ENCODE measurements at regions not wholly inside any gene's neighbourhood (a gene's known extent, or its start where the extent isn't known, plus 50 kb on each side); places are given as distances from the start of the nearest gene placed in this dataset.
A peak's percentile ranks its signal among the peaks of the same experiment; 100 is the strongest.

DNA sequence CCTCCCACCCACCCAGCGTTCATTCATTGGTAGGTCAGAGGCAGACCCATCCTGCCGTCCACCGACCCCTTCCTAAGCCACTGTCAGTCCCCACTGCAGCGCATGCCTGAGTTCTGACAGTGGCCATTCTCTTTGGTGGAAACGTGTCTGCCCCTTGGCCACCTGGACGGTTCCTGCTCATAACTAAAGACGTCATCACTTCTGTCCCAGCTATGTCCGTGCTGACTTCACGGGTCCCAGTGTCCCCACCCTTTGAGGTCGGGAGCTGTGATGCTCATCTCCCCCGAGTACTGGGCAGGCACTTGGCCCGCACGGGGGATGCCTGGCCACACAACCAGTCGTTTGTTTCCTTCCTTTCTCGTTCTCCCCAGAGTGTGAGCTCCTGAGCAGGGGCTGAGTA, 267.1 kb downstream of the C16orf95 start:
- Histone ChIP-seq H2AFZ (ENCODE audit: low read length) (no peak overlapping the region), H3K4me3 (replicated peaks in 1 of 4; ENCODE audit: control extremely low read depth in 1 of 4, insufficient read depth in 1 of 4, low read depth in 3 of 4, low read length in 4 of 4) (no peak overlapping the region), H3K9ac (ENCODE audit: insufficient read depth, low read length) (no peak overlapping the region), H3K4me2 (ENCODE audit: extremely low read depth, insufficient read depth, low read length) (no peak overlapping the region), H3K27me3 (ENCODE audit: control insufficient read depth, insufficient read depth, low read length) (no peaks in the 10 kb centered on the region), H4K20me1 (ENCODE audit: control insufficient read depth, extremely low read depth, insufficient read depth, low read length) (no peaks in the 10 kb centered on the region), H3K27ac (ENCODE audit: insufficient read depth, low read length) (no peak overlapping the region), H3K9me3 (ENCODE audit: control insufficient read depth, insufficient read depth, low read depth, low read length) (no peaks in the 10 kb centered on the region), H3K79me2 (ENCODE audit: control insufficient read depth, insufficient read depth, low read length) (no peaks in the 10 kb centered on the region), H3K4me1 (ENCODE audit: control insufficient read depth, extremely low read depth, insufficient read depth, low read length) (no peaks in the 10 kb centered on the region), H3K36me3 (ENCODE audit: control insufficient read depth, insufficient read depth, low read length) (no peaks in the 10 kb centered on the region)
- DNase-seq (ENCODE audit: low read depth in 2 of 2): no peak
- TF ChIP-seq, protein P1, sequence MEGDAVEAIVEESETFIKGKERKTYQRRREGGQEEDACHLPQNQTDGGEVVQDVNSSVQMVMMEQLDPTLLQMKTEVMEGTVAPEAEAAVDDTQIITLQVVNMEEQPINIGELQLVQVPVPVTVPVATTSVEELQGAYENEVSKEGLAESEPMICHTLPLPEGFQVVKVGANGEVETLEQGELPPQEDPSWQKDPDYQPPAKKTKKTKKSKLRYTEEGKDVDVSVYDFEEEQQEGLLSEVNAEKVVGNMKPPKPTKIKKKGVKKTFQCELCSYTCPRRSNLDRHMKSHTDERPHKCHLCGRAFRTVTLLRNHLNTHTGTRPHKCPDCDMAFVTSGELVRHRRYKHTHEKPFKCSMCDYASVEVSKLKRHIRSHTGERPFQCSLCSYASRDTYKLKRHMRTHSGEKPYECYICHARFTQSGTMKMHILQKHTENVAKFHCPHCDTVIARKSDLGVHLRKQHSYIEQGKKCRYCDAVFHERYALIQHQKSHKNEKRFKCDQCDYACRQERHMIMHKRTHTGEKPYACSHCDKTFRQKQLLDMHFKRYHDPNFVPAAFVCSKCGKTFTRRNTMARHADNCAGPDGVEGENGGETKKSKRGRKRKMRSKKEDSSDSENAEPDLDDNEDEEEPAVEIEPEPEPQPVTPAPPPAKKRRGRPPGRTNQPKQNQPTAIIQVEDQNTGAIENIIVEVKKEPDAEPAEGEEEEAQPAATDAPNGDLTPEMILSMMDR (conservative IDR thresholded peaks at IDR 0.05 in 1 of 2, IDR thresholded peaks at IDR 0.05 in 1 of 2; ENCODE audit: low read depth in 1 of 2, low read length in 2 of 2): no peak
- TF ChIP-seq EZH2 (IDR thresholded peaks at IDR 0.05; ENCODE audit: low read length, missing control alignments): no peak

DNA sequence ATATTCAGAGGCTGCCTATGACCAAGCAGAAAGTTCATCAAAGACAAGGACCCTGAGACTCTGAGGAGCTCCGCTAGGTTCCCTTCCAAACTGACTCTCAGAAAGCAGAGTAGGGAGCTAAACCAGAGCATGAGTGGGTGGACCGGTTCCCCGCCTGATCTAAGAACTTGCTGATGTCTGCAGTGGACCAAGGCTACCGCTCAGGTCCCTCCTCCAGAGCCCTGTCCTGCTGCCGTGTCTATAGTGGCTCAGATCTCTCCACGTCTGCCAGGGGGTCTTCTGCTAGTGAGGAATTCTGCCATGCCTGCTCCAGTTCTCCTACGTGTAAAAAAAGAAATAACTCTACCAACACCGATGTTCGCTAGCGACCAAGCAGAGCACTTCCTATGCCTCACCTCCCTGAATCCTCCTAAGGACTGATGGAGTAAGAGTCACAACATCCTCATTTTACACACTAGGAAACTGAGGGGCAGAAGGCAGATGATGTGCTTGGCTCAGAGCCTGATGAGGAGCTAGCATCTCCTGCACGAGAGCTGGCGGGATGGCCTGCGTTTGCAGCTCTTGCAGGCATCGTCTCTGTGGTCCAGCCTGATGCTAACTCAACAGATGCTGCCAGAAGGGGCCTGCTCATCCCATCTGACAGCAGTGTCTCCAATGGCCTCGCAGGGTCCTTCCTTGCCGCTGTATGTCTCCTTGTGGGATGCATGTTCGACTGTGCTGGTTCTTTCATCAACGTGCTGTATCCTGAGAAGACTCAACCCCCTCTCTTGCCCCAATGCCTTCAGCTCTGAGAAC, 265.5 kb downstream of the C16orf95 start:
- H3K4me2 ChIP-seq (ENCODE audit: extremely low read depth, insufficient read depth, low read length): no peak overlapping the region
- no peaks in the 10 kb centered on the region for H3K4me1 ChIP-seq (ENCODE audit: control insufficient read depth, extremely low read depth, insufficient read depth, low read length)
- TF ChIP-seq, protein P1 (conservative IDR thresholded peaks at IDR 0.05 in 1 of 2, IDR thresholded peaks at IDR 0.05 in 1 of 2; ENCODE audit: low read depth in 1 of 2, low read length in 2 of 2): no peak
- TF ChIP-seq EZH2 (IDR thresholded peaks at IDR 0.05; ENCODE audit: low read length, missing control alignments): no peak
- H4K20me1 ChIP-seq (ENCODE audit: control insufficient read depth, extremely low read depth, insufficient read depth, low read length): no peaks in the 10 kb centered on the region
- no peaks in the 10 kb centered on the region for H3K9me3 ChIP-seq (ENCODE audit: control insufficient read depth, insufficient read depth, low read depth, low read length)
- H3K36me3 ChIP-seq (ENCODE audit: control insufficient read depth, insufficient read depth, low read length): no peaks in the 10 kb centered on the region
- no peak overlapping the region for H2AFZ ChIP-seq (ENCODE audit: low read length)
- no peaks in the 10 kb centered on the region for H3K79me2 ChIP-seq (ENCODE audit: control insufficient read depth, insufficient read depth, low read length)
- H3K4me3 ChIP-seq (replicated peaks in 1 of 4; ENCODE audit: control extremely low read depth in 1 of 4, insufficient read depth in 1 of 4, low read depth in 3 of 4, low read length in 4 of 4): no peak overlapping the region
- no peaks in the 10 kb centered on the region for H3K27me3 ChIP-seq (ENCODE audit: control insufficient read depth, insufficient read depth, low read length)
- no peak overlapping the region for H3K27ac ChIP-seq (ENCODE audit: insufficient read depth, low read length)
- no peak overlapping the region for H3K9ac ChIP-seq (ENCODE audit: insufficient read depth, low read length)
- no peak for DNase-seq (ENCODE audit: low read depth in 2 of 2)

DNA sequence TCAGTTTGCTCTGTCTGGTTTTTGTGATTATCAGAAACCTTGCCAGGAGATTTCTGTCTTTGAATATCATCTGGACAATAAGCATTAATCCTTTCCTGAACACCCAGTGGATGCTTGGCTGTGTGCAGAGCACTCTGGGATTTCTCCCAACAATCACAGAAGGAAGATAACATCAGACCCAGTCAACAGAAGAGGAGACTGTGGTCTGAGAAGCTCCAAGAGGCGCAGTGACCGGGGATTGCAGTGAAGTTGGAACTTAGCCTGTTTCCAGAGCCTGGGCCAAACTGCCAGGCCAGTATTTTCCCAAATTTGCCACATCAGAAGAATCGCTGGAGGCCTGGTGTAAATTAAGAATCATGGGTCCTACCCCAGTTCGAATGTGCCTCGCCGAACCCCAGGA, 264.7 kb downstream of the C16orf95 start:
- DNase-seq (ENCODE audit: low read depth in 2 of 2): peak in 1 of 2 donors; percentile 77
- H3K27ac ChIP-seq (ENCODE audit: insufficient read depth, low read length): no peak overlapping the region

More for the DNA sequence above, 264.7 kb downstream of the C16orf95 start:
- TF ChIP-seq EZH2 (IDR thresholded peaks at IDR 0.05; ENCODE audit: low read length, missing control alignments): no peak
- TF ChIP-seq, protein P1 (conservative IDR thresholded peaks at IDR 0.05 in 1 of 2, IDR thresholded peaks at IDR 0.05 in 1 of 2; ENCODE audit: low read depth in 1 of 2, low read length in 2 of 2): no peak
- H3K4me1 ChIP-seq (ENCODE audit: control insufficient read depth, extremely low read depth, insufficient read depth, low read length): no peaks in the 10 kb centered on the region
- no peaks in the 10 kb centered on the region for H3K36me3 ChIP-seq (ENCODE audit: control insufficient read depth, insufficient read depth, low read length)
- H4K20me1 ChIP-seq (ENCODE audit: control insufficient read depth, extremely low read depth, insufficient read depth, low read length): no peaks in the 10 kb centered on the region
- H3K79me2 ChIP-seq (ENCODE audit: control insufficient read depth, insufficient read depth, low read length): no peaks in the 10 kb centered on the region
- no peaks in the 10 kb centered on the region for H3K9me3 ChIP-seq (ENCODE audit: control insufficient read depth, insufficient read depth, low read depth, low read length)
- H3K9ac ChIP-seq (ENCODE audit: insufficient read depth, low read length): no peak overlapping the region
- no peak overlapping the region for H3K4me3 ChIP-seq (replicated peaks in 1 of 4; ENCODE audit: control extremely low read depth in 1 of 4, insufficient read depth in 1 of 4, low read depth in 3 of 4, low read length in 4 of 4)
- H3K4me2 ChIP-seq (ENCODE audit: extremely low read depth, insufficient read depth, low read length): no peak overlapping the region
- H2AFZ ChIP-seq (ENCODE audit: low read length): no peak overlapping the region
- no peaks in the 10 kb centered on the region for H3K27me3 ChIP-seq (ENCODE audit: control insufficient read depth, insufficient read depth, low read length)
